ENCODE measurements at regions not wholly inside any gene's neighbourhood (a gene's known extent, or its start where the extent isn't known, plus 50 kb on each side); places are given as distances from the start of the nearest gene placed in this dataset.
A peak's percentile ranks its signal among the peaks of the same experiment; 100 is the strongest.

DNA sequence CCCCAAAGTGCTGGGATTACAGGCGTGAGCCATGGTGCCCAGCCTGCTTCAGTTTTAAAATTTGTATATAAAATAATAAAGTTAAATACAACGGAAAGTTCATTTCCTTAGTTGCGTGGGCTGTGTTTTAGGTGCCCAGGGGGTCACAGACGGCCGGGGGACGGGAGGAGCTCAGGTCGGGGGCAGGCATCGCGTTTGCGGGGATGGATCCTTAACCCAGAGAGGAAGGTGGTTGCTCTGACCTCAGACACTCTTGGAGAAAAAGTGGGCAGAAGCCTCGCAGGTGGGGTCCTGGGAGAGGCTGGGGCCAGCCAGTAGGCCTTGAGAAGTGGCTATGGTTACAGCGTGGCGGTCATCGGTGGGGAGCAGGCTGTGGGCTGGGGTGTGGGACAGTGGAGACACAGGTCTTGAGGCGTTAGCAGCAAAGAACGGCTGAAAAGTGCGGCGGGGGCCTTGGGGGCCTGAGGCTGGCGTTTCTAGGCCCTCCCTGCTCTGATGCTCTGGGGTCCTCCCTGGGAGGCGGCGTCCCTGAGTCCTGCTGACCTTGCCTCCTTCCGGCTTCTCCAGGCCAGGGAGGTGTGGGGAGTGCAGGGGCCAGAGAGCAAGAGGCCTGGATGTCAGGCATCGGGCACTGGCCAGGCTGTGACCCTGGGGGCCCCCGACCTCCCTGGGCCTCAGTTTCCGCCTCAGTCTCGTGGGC is 54.4 kb downstream of the UNCX start:
- no peak for DNase-seq

- DNase-seq: no peak
Measured at GRCh38 chr7:1287752-1288201, 55.1 kb downstream of the UNCX start.

DNA sequence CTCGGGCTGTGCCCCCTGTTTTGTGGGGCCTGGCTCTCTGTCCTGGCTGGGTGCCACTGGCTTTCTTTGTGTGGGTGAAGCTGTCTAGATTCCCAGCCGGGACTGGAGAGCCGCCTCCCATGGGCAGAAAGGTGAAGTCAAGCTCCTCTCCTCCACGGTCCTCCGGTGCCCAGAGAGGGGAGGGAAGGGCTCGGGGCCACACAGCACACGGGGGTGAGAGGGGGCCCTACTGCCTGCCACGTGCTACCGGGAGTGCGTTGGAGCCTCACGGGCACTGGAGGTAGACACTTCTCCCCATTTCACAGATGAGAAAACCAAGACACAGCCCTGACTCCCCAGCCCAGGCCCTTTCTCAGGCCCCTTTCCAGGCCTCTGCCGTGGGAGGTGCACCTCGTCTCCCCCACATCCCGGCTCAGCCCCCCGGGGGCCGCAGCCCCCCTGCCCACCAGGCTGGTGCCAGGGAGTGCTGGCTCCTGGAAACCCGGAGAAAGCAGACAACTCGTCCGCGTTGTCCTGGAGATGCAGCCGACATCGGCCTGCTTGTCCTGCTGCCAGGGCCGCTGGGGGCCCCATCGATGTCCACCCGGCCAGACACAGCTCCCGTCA is 55.8 kb downstream of the UNCX start:
- DNase-seq: no peak

DNA sequence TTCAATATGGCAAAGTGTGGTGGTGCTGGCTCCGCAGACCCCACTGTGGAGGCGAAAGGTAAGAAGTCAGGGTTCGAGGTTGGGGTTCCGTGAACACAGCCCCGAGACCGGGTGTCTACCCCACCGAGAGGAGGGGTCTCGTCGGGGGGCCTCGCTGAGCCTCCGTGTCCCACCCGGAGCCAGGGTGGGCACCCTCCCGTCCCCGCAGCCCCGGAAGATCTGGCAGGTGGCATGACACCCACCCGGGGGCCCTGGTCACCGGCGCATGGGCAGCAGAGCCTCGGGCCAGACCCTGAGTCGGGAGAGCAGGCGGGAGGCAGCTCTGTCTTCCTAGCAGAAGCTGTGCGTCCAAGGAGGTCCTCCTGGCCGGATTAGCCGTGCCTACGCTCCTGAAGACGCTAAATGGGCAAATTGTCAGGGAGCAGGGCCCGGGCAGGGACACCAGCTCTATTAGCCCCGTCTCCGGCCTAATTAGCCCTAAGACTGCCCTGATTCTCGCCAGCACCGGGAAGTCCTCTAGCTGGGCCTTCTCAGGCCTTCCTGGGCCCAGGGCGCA is 56.4 kb downstream of the UNCX start:
- no peak for DNase-seq

- no peak for DNase-seq
Measured at GRCh38 chr7:1289666-1290025, 57.0 kb downstream of the UNCX start.

- peak; percentile 63 for DNase-seq
Measured at GRCh38 chr7:1290026-1290678, 57.5 kb downstream of the UNCX start.

GRCh38 chr7:1290679-1291356 is 58.1 kb downstream of the UNCX start:
- no peak for DNase-seq

DNA sequence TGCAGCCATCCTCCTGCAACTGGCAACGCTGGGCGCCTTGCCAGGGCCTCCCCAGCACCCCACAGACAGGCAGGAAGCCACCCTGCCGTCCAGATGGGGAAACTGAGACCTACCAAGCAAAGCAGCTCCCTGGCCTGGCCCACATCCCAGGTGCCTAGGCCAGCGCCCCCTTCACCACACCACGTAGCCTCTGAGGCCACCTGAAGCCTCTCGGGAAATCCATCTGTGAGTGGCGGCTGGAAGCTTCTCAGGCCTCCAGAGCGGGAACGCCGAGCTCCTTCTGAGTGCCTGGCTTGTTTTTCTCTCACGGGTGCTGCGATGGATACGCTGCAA is 58.7 kb downstream of the UNCX start:
- DNase-seq: no peak

DNA sequence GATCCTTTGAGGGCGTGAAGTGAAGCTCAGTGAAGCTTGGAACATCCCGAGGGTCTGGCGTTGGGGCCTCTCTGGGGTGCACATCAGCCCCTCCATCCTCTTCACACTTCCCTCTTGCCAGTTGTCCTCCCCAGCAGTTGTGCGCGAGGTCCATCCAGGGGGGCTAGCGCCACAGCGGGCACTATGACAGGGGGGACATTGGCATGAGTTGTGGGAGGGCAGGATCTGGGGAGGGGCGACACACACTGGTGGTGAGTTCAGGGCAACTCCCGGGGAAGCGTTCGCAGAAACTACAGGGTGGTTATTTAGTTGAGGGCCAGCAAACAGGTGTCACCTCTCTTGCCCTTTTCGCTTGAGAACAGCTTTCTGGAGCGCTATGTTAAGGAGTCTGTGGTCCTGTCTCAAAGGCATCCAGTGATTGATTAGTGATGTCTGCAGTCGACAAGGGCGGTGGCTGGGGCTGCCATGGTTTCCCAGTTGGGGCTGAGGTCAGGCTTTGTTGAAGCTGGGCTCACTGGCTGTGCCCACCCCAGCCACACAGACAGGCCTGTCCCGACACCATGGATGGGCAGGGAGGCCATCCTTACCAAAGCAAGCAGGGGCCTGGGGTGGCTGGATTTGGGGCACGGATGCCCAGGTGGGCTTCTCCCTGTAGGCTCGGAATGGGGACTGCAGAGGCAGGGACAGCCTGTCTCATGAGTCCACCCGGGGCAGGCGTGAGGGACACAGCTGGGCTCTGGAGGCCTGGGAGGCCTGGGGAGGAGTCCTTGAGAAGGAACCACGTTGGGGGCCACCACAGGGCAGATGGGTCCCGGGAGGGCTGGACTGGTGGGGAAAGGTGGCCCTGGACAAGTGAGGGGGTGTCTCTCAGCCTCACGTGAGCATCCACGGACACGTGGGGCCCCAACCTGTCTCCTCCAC is 59.4 kb downstream of the UNCX start:
- no peak for DNase-seq

DNA sequence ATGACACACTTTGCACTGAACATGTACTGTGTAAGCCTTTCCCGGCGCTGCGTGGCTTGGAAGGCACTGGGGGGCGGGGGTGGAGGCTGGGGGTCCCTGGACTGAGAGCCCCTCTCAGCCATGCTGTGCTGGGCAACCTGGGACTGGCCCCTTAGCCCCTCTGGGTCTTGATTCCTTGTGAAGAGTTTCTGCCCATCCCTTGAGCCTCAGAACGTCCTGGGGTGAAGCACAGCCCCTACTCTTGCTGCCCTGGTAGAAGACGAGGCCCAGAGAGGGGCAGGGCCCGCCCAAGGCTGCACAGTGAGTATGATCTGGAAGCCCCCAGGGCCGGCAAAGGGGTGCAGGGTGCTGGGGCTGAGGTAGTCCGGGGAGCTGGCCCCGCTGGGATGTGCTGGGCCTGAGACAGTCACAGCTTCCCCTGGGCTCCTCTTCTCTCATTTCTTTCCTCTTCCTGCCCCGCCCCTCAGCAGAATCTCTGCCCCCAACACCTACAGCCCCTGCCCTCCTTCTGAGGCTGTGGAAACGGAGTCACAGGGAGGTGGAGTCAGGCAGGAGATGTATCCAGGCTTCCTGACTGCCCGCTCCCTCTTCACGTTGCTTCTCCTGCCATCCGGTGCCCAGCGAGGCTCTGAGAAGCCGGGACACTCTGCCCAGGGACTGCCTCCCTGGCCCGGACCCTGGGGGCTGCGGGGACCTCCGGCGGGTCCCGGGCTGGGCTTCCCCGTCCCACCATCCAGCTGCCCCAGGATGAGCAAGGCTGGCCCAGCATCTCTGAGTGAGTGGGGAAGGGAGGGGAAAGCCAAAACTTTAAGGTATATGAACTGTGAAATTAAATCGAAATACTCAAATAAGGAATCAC is 60.5 kb downstream of the UNCX start:
- no peak for DNase-seq

DNA sequence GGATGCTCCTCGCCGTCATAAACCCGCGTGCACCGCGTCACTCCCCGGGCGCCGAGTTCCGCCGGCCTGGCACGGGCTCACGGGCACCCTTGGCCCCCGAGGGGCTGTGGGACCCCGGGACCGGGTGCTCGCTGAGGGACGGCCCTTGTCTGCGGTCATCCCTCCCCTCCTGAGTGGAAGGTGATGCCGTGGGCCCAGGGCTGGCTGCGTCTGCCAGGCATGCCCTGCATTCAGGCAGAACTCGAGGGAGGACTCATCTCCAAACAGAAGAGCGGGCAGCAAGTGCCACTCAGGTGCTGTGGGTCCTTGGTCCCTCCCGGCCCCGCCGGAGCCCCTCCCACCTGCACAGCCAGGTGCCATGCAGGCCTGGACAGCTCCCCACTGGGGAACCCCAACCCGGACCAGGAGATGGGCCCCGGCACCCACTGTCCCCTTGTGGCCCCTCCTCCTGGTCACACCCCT is 61.3 kb downstream of the UNCX start:
- no peak for DNase-seq

DNA sequence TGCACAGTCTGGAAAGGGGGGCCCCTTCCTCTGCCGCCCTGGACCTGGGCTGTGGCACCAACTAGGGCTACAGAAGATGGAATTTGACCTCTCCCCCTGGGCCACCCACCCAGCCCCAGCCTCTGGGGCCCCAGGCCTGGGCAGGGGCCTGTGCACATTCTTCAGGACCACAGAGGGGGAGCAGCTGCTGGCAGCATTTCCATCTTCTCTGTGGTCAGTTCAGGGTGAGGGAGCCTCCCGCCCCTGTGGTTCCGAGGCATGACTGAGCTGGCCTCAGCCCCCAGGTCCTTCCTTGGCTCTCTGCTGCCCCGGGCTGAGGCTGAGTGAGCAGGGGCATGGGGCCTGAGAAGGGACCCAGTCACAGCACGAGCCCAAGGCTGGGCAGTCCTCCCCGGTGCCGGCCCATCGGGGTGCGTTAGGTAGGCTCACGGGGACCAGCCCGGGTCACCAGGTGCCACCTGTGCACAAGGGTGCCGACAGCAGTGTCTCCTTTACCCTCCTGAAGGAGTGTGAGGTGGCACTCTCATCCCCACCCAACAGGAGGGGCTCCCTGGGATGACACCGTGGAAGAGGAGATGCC is 63.2 kb downstream of the UNCX start:
- no peak for DNase-seq

- DNase-seq: no peak
Measured at GRCh38 chr7:1296356-1296981, 63.8 kb downstream of the UNCX start.

GRCh38 chr7:1297017-1297960 is 64.6 kb downstream of the UNCX start:
- no peak for DNase-seq

DNA sequence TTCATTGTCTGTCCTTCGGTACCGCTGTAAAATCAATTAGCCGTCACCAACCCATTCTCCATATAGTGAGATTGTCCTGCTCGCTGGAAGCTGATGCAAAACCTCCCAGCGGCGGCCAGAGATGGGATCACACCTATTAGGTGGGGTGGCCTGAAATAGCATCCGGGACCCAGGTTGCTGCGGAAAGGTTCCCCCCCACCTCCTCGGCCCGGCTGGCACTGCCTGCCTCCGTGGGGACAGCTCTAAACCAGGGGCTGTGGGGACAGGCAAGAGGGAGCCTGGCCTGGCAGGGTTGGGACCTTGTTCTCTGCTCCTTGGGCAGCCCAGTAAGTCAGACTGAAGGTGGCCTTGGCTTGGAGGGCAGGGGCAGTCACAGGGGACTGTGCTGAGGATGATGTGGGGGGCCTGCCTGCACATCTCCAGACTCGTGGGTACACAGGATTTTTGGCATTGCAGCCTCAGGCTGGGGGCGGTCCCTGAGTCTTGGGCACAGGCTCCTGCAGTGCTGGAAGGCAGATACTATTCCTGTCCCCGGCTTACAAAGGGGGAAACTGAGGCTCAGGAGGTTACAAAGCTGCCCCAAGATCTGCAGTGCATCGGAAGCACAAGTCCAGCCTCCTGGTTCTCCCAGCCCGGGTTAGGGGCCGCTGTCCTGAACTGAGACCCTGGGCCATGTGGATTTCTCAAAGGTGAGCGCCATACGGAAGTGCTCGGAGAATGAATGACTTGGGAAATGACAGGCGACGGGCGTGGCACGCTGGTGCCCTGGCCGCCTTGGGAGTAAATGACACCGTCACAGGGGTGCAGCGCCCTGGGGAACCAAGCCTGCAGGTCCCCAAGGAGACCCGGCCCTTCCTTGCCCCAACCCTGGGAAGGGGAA is 65.6 kb downstream of the UNCX start:
- no peak for DNase-seq

- DNase-seq: no peak
Measured at GRCh38 chr7:1298931-1299885, 66.5 kb downstream of the UNCX start.

- DNase-seq: no peak
Measured at GRCh38 chr7:1300206-1300605, 67.5 kb downstream of the UNCX start.

All from activated CD8-positive, alpha-beta memory T cell treated with anti-CD3 and anti-CD28 coated beads for 24 hours (primary cell).